ENCODE measurements at regions not wholly inside any gene's neighbourhood (a gene's known extent, or its start where the extent isn't known, plus 50 kb on each side); places are given as distances from the start of the nearest gene placed in this dataset.

GRCh38 chr13:40172878-40173277, 493.6 kb downstream of the FOXO1 start:
- TF ChIP-seq CTCF (IDR thresholded peaks at IDR 0.05; ENCODE audit: insufficient read depth, low read depth, low read length, missing control alignments), result no peak
- no peak for DNase-seq (ENCODE audit: low read depth)
- no peak overlapping the region for H3K4me3 ChIP-seq (ENCODE audit: low read depth, low read length)

GRCh38 chr13:40175639-40176038, 490.8 kb downstream of the FOXO1 start:
- TF ChIP-seq CTCF (IDR thresholded peaks at IDR 0.05; ENCODE audit: insufficient read depth, low read depth, low read length, missing control alignments), result no peak
- no peak for DNase-seq (ENCODE audit: low read depth)

GRCh38 chr13:40176242-40176641, 490.2 kb downstream of the FOXO1 start:
- TF ChIP-seq CTCF (IDR thresholded peaks at IDR 0.05; ENCODE audit: insufficient read depth, low read depth, low read length, missing control alignments), result no peak
- no peak for DNase-seq (ENCODE audit: low read depth)
- no peak overlapping the region for H3K4me3 ChIP-seq (ENCODE audit: low read depth, low read length)

More at GRCh38 chr13:40175639-40176038, 490.8 kb downstream of the FOXO1 start:
- no peak overlapping the region for H3K4me3 ChIP-seq (ENCODE audit: low read depth, low read length)

- no peak for DNase-seq (ENCODE audit: low read depth)
- no peak overlapping the region for H3K4me3 ChIP-seq (ENCODE audit: low read depth, low read length)
- TF ChIP-seq CTCF (IDR thresholded peaks at IDR 0.05; ENCODE audit: insufficient read depth, low read depth, low read length, missing control alignments), result no peak
Measured at GRCh38 chr13:40178130-40178529, 488.3 kb downstream of the FOXO1 start.

GRCh38 chr13:40179445-40180281, 486.8 kb downstream of the FOXO1 start:
- no peak for TF ChIP-seq CTCF (IDR thresholded peaks at IDR 0.05; ENCODE audit: insufficient read depth, low read depth, low read length, missing control alignments)
- DNase-seq (ENCODE audit: low read depth), result no peak
- H3K4me3 ChIP-seq (ENCODE audit: low read depth, low read length), result no peak overlapping the region

GRCh38 chr13:40180776-40181175, 485.7 kb downstream of the FOXO1 start:
- DNase-seq (ENCODE audit: low read depth), result no peak
- no peak overlapping the region for H3K4me3 ChIP-seq (ENCODE audit: low read depth, low read length)
- no peak for TF ChIP-seq CTCF (IDR thresholded peaks at IDR 0.05; ENCODE audit: insufficient read depth, low read depth, low read length, missing control alignments)
